ENCODE measurements at regions not wholly inside any gene's neighbourhood (a gene's known extent, or its start where the extent isn't known, plus 50 kb on each side); places are given as distances from the start of the nearest gene placed in this dataset.
A peak's percentile ranks its signal among the peaks of the same experiment; 100 is the strongest.

- no peaks in the 10 kb centered on the region for H3K9me3 ChIP-seq
- FAIRE-seq = no peak
- 15% methylated on average over 4 of the region's 4 CpGs for WGBS (ENCODE audit: missing lambda C conversion rate)
- no peak for TF ChIP-seq TP53 (CRISPR knock-in tag; IDR thresholded peaks at IDR 0.05)
- no peak for TF ChIP-seq POLR2AphosphoS2 (conservative IDR thresholded peaks at IDR 0.05; ENCODE audit: low read length)
- TF ChIP-seq MAZ (IDR thresholded peaks at IDR 0.05; ENCODE audit: borderline replicate concordance, low read depth, low read length) = no peak
- no peak overlapping the region for H3K27ac ChIP-seq
- no peaks in the 10 kb centered on the region for H3K4me1 ChIP-seq
- DNase-seq (ENCODE audit: low read depth in 1 of 2, low spot score in 1 of 2) = no peak
- no peak overlapping the region for H3K4me3 ChIP-seq
- H3K4me2 ChIP-seq = no peak overlapping the region
- ChIA-PET CTCF (no interaction called here), POLR2A (no interaction called here)
- no peak for ATAC-seq
Observed at GRCh38 chr7:85508642-85509410, 322.0 kb upstream of the SEMA3D start.

- CTCF ChIA-PET = no interaction called here
- Histone ChIP-seq H3K4me3 (no peak overlapping the region), H3K4me1 (no peaks in the 10 kb centered on the region), H3K27ac (no peak overlapping the region), H3K4me2 (no peak overlapping the region), H3K9me3 (no peaks in the 10 kb centered on the region)
- TF ChIP-seq CBX2 (IDR thresholded peaks at IDR 0.05; ENCODE audit: borderline replicate concordance, low read depth) (no peak), HDAC2 (IDR thresholded peaks at IDR 0.05) (no peak), SMC3 (IDR thresholded peaks at IDR 0.05) (no peak)
- DNase-seq (ENCODE audit: low read depth in 1 of 2, low spot score in 1 of 2) (no peak), FAIRE-seq (no peak), ATAC-seq (no peak)
- POLR2A ChIA-PET = no interaction called here
Observed at GRCh38 chr7:85498031-85498430, 311.2 kb upstream of the SEMA3D start.

GRCh38 chr7:85489498-85489897, 302.6 kb upstream of the SEMA3D start:
- no peak overlapping the region for H3K4me3 ChIP-seq
- no peak overlapping the region for H3K4me2 ChIP-seq
- H3K4me1 ChIP-seq = no peaks in the 10 kb centered on the region
- CTCF ChIA-PET = interaction anchor here (1.2 kb wide), 1 partner anchor 1553 kb away, joined by 4 read pairs; no protein-coding TSS in a partner anchor
- DNase-seq (ENCODE audit: low read depth in 1 of 2, low spot score in 1 of 2) (peak in 1 of 2 experiments; percentile 1), ATAC-seq (no peak), FAIRE-seq (no peak)
- no peak for TF ChIP-seq REST (IDR thresholded peaks at IDR 0.05)
- no peak for TF ChIP-seq PHF8 (IDR thresholded peaks at IDR 0.05; ENCODE audit: borderline replicate concordance, low read depth)
- no peak for TF ChIP-seq NFE2L2 (conservative IDR thresholded peaks at IDR 0.05; ENCODE audit: low read length)
- no peak for TF ChIP-seq HMGXB4 (CRISPR knock-in tag; IDR thresholded peaks at IDR 0.05; ENCODE audit: borderline replicate concordance)
- no peak for TF ChIP-seq BCL3 (IDR thresholded peaks at IDR 0.05)
- TF ChIP-seq KDM5A (IDR thresholded peaks at IDR 0.05) = no peak
- no peak for TF ChIP-seq RCOR1 (IDR thresholded peaks at IDR 0.05; ENCODE audit: low read depth, low read length)
- no peak for TF ChIP-seq HDAC2 (IDR thresholded peaks at IDR 0.05)
- TF ChIP-seq FOXS1 (CRISPR knock-in tag; IDR thresholded peaks at IDR 0.05) = no peak
- no peak for TF ChIP-seq TFCP2L1 (CRISPR knock-in tag; IDR thresholded peaks at IDR 0.05)
- TF ChIP-seq JUN (IDR thresholded peaks at IDR 0.05) = no peak
- no peak for TF ChIP-seq CTCF (IDR thresholded peaks at IDR 0.05)
- no peak for TF ChIP-seq POLR2AphosphoS2 (conservative IDR thresholded peaks at IDR 0.05; ENCODE audit: low read length)
- 47% methylated on average over 3 of the region's 3 CpGs for WGBS (ENCODE audit: missing lambda C conversion rate)
- H3K9me3 ChIP-seq = no peaks in the 10 kb centered on the region
- POLR2A ChIA-PET = no interaction called here
- no peak overlapping the region for H3K27ac ChIP-seq

All from A549 (cell line).